Fibroblast of lung (primary cell): ENCODE measurements at regions not wholly inside any gene's neighbourhood (a gene's known extent, or its start where the extent isn't known, plus 50 kb on each side); places are given as distances from the start of the nearest gene placed in this dataset.

Experiments
- CTCF ChIP-seq, 2 donors: IDR thresholded peaks in 1 of 2; conservative IDR thresholded peaks in 1 of 2; 1 replicate in 1 of 2; 2 replicates in 1 of 2; pipeline ENCODE4 v1.5.1; 2011 to 2012; ENCODE audit warnings: low read length in 2 of 2, control low read depth in 1 of 2, inconsistent platforms in 1 of 2, low read depth in 1 of 2, mild to moderate bottlenecking in 1 of 2
- EZH2 ChIP-seq: IDR thresholded peaks from 2 replicates; pipeline ENCODE4 v1.5.1; 2012; ENCODE audit warnings: low read length, control low read depth, mild to moderate bottlenecking; ENCODE audit errors: missing control alignments

- no peak for TF ChIP-seq EZH2
- no peak for TF ChIP-seq CTCF (conservative IDR thresholded peaks at IDR 0.05 in 1 of 2, IDR thresholded peaks at IDR 0.05 in 1 of 2; ENCODE audit: low read depth in 1 of 2, low read length in 2 of 2)
Observed at GRCh38 chr5:43895876-43896275, 292.9 kb downstream of the NNT start.
